NCI-H2196 (cell line): ENCODE measurements at regions not wholly inside any gene's neighbourhood (a gene's known extent, or its start where the extent isn't known, plus 50 kb on each side); places are given as distances from the start of the nearest gene placed in this dataset.

Experiments used
- DNase-seq: peaks from one replicate; lab custom pipeline; 2025; ENCODE audit not compliant: unreplicated experiment; lab: John Stamatoyannopoulos, UW

GRCh38 chr13:105432438-105432837 lies 1103.0 kb downstream of the EFNB2 start:
- DNase-seq, result no peak

GRCh38 chr13:105428811-105429210 lies 1106.7 kb downstream of the EFNB2 start:
- DNase-seq, result no peak

GRCh38 chr13:105426441-105426840 lies 1109.0 kb downstream of the EFNB2 start:
- DNase-seq, result no peak

- DNase-seq, result no peak
Measured at GRCh38 chr13:105414639-105415038, 1120.8 kb downstream of the EFNB2 start.

- DNase-seq, result no peak
Measured at GRCh38 chr13:105412171-105412570, 1123.3 kb downstream of the EFNB2 start.

- DNase-seq, result no peak
Measured at GRCh38 chr13:105410602-105411001, 1124.9 kb downstream of the EFNB2 start.

GRCh38 chr13:105406551-105406950 lies 1128.9 kb downstream of the EFNB2 start:
- DNase-seq, result no peak

- DNase-seq, result no peak
Measured at GRCh38 chr13:105403086-105403485, 1132.4 kb downstream of the EFNB2 start.

GRCh38 chr13:105395041-105395440 lies 1140.4 kb downstream of the EFNB2 start:
- DNase-seq, result no peak

DNA sequence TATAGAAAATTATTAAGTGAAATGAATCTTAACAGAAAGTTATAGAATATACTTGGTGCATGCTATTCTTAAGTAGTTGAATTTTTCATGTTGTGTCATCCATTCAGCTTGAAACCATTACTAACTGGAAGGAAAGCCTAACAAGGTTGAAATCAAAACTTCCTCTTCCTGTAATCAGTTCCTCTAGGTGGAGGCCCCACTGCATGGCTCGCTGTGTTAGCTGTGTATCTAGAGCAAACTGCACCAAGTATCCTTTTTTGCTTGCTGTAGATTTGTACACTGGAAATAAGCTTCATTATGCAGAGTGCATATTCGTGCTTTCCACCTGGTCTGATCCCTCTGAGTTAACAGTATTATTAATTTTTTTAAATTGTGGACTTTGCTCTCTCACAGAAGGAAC lies 1146.1 kb downstream of the EFNB2 start:
- DNase-seq, result no peak

DNA sequence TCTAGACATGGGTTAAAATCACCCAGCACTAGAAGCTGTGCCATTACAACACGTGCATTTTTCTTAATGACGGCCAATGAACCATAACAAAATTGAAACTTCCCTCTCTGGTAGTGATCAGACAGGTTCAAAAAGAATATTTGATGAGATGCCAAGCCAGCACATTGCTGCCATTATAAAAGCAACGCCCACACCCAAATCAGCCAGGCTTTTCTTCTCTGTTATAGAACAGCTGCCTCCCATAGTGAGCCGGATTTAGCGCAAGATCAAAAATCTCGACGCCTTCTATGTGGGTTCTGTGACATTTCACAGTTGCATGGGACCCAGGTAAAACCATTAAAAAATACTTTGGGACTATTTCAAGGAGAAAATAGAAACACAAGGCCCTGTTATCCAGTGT lies 1158.0 kb downstream of the EFNB2 start:
- DNase-seq, result no peak

DNA sequence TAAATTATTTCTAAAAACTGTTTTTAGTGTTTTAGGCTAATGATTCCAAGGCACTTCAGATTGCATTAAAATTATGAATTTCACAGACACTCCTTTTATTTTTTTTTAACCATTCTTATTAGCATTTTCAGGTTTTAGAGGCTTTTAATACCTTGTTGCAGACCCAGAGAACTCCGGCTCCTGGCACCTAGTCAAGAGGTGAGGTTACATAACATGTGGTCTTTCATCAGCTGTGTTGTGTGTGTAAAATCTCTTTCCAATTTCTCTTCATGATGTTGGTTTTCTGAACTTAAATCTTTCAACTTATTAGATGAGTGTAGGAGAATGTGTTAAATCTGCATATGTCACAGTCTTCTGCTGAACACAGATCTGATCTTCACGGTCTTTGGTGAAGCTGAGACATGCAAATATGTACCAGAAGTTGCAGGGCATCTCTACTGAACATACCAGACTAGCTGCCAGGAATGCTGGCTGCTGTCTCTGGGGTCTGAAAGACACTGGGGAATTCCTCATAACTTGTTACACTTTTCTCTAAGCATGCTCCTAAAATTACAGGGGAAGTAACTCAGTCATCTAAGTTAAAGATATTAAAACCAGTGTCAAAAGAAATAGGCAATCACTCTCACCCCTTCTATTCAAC lies 1165.3 kb downstream of the EFNB2 start:
- DNase-seq, result no peak

DNA sequence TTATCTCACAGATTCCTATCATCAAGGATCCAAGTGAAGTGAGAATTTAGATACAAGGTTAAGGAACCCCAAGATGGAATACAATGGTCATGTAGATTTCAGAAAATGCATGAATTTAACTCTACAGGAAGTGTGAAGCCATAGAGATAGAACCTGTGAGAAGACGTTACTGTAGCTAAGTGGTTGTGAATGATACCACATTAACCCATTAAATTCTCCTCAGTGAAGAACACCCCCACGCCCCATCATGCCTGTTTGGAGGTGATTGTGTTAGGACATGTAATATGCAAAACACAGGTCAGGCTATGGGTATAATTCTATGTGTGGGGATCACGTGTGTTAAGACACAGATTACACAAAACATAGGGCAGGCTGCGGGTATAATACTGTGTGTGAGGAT lies 1166.7 kb downstream of the EFNB2 start:
- no peak for DNase-seq

DNA sequence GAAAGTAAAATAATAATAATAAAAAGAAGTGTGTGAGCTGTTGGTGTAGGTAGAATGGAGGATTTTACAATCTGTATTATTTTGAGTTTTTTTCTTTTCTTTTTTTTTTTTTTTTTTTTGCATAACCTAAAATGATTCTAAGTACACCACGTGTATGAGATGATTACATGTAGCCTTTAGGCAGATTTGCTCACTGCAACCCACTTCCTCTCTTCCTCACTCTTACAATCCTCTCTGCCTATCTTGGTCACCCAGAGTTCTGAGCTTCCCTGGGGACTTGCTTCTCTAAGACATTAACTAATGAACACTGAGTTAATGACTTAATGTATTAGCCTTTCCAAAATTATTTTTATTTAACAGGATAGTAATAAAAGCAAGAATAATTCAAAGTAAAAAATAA lies 1169.6 kb downstream of the EFNB2 start:
- DNase-seq, result no peak

DNA sequence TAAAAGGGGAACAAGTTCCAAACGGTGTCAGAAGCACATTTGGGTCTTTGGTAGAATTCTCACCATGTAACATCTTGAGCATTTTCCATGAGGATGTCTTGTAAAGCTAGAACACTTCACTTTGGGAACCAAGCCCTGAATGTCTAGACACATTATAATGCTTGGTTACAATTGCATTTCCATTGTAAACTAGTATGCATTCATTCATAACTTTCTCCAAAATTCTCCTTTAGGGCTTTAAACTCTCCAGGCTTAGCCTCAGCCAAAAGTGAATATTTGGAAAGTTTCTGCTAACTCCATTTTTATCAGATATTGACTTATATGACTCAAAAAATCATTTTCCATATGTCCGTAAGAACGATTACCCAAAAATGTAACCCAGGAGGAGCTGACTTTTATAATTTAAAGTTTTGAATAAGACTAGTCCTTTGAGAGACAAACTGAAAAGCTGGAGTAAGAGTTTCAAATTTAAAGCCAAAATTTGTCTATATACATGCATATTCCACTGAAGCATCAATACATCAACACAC lies 1170.4 kb downstream of the EFNB2 start:
- DNase-seq, result no peak

DNA sequence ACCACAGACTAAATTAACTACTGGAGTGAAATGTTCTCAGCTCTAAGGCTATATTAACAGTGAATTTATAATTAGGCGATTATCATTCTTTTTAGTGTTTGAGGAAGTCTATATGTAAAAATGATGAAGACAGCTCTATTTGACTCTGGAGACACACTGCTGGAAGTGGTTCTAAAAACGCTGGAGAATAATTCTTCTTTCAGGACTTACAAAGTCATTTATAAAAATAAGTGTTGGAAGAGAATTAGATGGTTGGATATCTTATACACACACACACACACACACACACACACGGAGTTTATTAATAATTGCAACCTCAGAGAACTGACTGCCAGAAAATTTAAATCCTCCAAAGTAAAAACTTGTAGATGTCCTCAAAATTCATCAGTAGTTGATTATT lies 1171.3 kb downstream of the EFNB2 start:
- DNase-seq, result no peak

DNA sequence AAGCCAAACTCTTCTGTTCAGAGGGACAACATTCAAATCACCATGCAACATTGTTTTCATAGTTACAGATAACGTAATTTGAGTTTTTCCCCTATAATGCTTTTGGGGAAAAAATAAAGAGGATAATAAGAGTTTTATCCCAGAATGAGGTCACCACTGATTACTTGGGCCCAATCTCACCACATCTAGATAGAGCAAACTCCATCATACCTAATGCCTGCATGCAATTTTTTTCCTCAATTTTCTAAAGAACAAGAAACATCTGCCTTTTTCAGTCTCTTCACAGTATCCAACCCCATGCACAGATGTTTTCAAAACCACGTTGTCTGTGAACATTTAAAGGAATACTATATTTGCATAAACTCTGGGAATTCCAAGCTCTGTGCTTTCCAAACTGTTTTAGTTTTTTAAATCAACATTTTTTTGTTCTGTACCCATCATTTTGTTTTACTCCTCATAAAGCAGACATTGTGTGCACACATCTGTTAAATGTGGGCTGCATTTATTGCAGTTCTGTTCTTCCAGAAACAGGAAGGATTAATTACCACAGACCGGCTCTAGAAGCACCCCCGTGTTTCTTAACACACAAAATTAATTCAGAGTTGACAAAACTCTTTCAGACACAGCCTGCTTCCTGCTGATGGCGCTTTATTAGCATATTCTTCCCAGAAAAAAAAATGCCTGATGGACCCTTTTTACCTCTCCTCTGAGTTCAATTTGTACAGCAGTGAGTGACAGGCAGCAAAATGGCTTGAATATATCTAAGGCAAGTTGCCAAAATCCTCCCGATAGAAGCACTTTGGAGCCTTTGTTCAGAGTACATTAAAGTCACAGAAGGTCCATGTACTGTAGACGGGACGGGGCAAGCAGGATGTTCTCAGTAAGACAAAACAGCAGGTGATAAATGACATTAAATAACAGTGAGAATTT lies 1171.9 kb downstream of the EFNB2 start:
- DNase-seq, result no peak

DNA sequence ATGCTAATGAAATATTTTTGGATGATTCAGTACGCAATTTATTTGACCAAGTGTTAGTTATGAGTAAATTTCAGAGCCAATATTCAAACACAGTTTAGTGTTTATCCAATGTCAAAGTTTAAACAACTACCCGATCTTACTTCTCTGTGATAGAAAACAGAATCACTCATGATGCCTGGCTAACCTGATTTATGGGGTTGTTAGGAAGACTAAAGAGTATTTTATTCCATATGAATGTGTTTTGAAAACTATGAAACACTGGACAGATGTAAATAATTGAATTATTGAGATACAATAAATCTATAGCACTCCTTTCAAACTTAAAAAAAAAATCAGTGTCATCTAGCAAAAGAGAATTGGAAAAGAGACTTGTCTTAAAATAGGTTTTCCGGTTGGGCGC lies 1181.8 kb downstream of the EFNB2 start:
- DNase-seq, result no peak

GRCh38 chr13:105349082-105349723 lies 1186.3 kb downstream of the EFNB2 start:
- DNase-seq, result no peak

GRCh38 chr13:105346141-105346775 lies 1189.2 kb downstream of the EFNB2 start:
- no peak for DNase-seq

DNA sequence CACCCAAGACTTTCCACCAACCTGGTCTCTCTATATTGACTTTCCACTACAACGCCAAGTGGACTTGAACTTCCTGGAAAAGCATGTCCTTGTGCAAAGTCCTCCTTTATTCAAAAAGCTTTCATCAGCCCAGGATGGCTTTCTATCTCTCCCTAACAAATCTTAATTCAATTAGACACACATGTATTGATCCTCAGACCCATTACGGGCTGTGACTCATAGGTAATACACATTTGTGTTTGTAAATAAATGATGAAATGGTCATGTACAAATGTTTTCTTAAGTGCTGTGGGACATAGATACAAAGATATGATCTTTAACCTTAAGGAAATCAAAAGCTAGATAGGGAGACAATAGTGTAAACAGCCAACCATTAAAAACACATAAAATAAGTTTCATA lies 1189.7 kb downstream of the EFNB2 start:
- DNase-seq, result no peak
